ENCODE measurements at regions not wholly inside any gene's neighbourhood (a gene's known extent, or its start where the extent isn't known, plus 50 kb on each side); places are given as distances from the start of the nearest gene placed in this dataset.
"Not testable (repeated sequence)": the region's sequence is repeated elsewhere in the genome, so short reads cannot be mapped to it uniquely, and the experiment has no call there.

DNA sequence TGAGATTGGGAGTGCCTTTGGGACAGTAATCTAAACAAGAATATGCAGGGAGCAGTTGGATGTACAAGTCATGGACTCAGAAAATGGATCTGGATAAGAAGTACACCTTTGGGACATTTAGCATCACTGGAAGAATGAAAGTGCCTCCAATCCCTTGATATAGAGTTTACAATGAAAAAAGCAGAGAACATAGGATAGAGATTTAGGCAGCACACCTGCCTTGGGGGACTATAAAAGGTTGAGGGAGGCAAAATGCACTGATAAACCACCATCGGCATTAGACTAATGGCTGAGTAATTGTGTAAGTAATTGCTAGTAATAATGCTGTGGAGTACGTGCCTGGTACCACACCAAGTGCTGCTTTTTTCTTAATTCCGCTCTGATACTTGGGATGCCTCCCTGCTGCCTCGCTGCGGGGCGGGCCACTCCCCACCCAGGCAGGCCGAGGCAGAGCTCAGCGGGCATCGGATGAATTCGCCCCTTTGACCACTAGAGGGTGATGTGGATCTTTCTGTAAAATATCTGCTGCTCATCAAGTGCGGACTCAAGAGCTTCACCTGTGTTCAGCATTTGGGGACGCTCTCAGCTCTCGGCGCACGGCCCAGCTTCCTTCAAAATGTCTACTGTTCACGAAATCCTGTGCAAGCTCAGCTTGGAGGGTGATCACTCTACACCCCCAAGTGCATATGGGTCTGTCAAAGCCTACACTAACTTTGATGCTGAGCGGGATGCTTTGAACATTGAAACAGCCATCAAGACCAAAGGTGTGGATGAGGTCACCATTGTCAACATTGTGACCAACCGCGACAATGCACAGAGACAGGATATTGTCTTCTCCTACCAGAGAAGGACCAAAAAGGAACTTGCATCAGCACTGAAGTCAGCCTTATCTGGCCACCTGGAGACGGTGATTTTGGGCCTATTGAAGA lies 99.9 kb downstream of the ANKRD18B start:
- DNase-seq (ENCODE audit: low read depth): peak; percentile 62

DNA sequence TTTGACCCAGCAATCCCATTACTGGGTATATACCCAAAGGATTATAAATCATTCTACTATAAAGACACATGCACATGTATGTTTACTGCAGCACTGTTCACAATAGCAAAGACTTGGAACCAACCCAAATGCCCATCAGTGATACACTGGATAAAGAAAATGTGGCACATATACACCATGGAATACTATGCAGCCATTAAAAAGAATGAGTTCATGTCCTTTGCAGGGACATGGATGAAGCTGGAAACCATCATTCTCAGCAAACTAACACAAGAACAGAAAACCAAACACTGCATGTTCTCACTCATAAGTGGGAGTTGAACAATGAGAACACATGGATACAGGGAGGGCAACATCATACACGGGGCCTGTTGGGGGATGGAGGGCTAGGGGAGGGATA lies 104.3 kb downstream of the ANKRD18B start:
- not testable (repeated sequence) for DNase-seq (ENCODE audit: low read depth)

DNA sequence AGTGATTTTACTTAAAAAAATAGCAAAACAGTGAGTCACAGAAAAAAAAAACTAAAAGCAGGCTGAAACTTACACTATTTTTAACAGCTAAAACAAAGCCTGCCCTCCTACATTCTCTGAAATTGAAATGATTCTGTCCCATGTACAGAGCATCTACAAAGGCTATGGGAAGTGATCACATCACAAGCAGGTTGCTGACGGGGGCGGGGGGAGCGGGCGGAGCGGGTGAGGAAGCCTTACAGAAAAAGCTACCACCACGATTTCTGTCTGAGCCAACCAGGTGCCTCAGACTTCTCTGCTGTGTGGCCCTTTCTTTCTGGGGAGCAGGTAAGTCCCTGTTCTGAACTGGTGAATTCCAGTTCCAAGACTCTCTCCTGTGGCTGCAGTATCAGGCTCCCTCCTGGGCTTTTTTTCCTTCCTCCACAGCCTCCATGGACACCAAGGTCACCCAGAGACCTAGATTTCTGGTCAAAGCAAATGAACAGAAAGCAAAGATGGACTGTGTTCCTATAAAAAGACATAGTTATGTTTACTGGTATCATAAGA lies 104.9 kb downstream of the ANKRD18B start:
- DNase-seq (ENCODE audit: low read depth): no peak

DNA sequence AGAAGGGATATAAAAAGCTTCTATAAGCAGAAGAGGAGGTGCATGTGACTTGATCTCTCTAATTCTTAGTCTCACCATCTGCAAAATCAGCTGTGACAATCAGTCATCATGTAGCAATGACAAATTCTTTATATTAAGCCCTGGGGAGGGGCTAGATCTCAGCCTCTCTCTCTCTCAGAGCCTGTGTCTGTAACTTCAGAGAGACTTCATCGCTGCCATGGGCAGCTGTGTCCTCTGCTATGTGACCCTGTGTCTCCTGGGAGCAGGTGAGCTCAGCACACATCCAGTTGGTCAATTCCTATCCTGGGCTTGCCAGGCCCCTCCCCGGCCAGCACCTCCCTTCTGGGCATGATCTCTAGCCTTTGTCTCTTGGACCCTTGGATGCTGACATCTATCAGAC lies 109.6 kb downstream of the ANKRD18B start:
- no peak for DNase-seq (ENCODE audit: low read depth)

DNA sequence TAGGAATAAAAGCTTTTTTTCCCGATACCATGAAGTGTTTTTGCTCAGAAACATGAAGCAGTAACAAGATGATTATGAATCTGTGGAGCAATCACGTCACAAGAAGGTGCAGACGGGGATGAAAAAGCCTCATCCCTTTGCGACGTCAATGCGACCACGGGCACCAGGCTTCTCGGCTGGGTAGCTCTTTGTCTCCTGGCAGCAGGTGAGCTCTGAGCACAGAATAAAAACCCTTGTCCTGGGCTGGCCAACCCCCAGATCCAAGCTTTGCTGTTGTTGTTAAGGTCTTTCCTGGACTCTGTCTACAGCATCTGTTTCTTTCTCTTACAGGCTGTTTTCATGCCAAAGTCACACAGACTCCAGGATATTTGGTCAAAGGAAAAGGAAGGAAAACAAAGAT lies 113.8 kb downstream of the ANKRD18B start:
- DNase-seq (ENCODE audit: low read depth): no peak

DNA sequence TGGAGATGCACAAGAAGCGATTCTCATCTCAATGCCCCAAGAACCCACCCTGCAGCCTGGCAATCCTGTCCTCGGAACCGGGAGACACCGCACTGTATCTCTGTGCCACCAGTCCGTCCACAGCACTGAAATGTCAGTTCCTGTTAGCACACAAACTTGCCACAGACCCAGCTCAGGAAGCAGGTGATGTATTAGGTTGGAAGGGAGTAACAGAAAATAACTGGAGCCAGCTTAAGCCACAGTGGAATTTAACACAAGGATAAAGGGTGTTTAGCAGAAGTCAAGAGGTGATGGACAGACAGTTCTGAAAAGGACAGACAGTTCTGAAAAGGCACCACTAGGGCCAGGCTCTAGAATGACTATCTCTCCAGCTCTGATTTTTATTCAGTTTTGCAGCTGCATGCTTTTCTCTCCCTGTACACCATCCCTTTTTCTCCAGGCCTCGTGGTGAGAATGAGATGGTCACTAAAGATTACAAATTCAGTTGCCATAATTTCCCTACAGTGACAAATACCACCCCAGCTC lies 114.4 kb downstream of the ANKRD18B start:
- no peak for DNase-seq (ENCODE audit: low read depth)

DNA sequence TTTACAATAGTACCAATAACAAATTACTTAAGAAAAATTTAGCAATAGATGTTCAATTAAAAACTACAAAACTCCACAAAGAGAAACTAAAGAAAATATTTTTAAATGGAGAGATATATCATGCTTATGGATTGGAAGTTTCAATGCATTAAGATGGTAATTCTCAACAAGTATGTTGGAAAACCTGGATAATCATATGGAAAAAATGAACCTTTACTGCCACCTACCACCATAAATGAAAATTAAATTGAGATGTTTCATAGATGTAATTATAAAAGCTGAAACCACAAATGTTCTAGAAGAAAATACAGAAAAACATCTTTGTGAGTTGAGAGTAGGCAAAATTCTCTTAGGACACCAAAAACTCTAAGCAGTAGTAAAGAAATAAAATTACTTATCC lies 121.7 kb downstream of the ANKRD18B start:
- DNase-seq (ENCODE audit: low read depth): no peak

DNA sequence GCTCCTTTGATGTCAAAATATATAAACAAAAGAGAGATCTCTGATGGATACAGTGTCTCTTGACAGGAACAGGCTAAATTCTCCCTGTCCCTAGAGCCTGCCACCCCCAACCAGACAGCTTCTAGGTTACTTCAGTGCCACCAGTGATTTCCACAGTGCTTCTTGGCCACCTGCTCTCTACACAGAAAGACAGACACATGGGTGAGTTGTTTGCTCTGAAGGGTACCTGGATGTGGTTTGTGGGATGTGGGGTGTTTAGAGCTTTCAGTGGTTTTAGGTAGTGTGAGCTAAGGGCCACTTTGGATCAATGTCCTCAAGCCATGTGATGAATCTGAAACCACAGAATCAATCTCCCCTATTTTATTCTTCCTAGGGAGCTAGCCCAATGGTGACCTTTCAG lies 125.4 kb downstream of the ANKRD18B start:
- no peak for DNase-seq (ENCODE audit: low read depth)

DNA sequence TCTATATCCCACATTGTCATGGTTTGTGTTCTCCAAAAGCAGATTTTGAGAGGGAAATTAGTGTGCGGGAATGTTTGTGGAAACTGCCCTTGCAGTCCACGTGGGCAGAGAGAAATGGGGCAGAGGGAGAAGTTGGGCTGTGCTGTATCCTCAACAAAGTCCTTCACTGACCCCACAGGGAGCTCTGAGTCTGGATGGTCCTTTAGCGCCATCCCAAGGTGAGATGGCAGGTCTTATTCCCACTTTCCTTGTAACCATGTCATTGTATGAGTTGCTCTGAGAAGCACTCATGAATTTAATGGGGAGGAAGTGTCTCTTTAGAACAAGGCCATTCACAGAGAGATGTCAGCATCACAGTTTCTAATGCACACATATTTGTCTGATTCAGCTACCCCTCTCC lies 127.1 kb downstream of the ANKRD18B start:
- no peak for DNase-seq (ENCODE audit: low read depth)

DNA sequence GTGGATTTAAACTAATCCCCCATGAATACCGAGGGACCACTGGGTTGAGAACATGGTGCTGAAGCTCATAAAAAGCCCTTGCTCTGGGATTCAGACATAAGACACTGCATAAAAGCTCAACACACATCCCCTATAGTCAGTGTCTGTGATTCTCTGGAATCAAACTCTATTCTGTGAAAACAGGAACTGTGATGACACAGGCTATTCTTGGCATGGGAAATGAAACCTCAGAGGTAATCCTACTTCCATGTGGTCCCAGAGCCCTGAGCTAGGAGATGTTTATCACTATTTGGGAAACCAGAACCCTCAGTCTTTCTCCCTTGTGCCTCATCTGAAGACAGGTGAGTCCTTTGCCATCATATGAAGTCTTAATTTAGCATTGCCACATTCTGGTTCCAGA lies 135.4 kb upstream of the PRSS3 start:
- no peak for DNase-seq (ENCODE audit: low read depth)

DNA sequence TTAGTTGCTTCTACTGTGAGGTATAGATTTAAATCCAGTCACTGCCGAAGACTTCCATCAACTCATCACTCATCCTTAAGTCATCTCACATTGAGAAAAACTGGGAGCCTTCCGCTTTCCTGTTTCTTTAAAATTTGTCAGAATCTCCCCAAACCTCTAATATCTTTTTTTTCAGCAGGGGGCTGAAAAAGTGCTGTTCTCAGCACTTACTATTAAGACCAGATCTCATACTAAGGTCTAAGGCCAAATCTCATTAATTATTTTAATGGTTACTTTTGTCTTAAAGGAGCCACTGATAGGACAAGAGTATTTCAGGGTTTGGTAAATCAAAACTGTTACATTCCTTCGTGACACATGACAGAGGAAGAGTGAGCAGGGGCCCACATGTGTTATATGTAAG lies 134.6 kb upstream of the PRSS3 start:
- no peak for DNase-seq (ENCODE audit: low read depth)

DNA sequence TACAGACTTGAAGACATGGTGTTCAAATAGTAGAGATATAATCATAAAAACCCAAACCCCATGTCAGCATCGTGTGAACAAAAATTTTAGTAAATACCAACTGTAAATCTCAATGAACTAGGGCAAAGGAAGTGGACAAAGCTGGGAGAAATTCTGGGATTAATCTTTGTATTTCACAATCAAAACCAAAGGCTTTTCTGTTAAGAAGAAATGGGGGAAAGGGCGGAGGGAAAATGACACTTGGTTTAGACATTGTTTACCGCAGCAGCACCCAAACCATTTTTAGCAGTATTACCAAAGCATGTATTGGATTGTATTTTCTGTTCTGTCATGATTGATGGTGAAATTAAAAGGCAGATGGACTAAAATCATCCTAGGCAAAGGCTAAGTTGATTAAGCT lies 134.2 kb upstream of the PRSS3 start:
- DNase-seq (ENCODE audit: low read depth): no peak

DNA sequence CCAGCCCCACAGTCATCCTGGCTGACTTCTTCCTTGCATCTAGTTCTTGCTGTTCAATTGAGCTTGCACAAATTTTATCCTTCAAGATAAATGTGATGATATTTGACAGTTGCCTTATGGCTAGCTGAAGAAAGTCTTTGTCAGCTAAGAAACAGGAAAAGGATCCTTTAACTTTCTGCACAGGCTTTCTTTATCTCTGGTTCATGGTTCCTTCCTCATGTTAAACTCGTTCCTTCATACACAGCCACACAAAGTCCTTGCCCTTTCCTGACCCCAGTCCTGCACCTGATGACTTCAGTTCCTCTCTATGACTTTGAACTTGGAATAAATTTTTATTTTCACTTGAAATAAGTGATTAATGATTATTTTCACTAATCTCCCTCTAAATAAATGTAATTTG lies 132.5 kb upstream of the PRSS3 start:
- DNase-seq (ENCODE audit: low read depth): no peak

DNA sequence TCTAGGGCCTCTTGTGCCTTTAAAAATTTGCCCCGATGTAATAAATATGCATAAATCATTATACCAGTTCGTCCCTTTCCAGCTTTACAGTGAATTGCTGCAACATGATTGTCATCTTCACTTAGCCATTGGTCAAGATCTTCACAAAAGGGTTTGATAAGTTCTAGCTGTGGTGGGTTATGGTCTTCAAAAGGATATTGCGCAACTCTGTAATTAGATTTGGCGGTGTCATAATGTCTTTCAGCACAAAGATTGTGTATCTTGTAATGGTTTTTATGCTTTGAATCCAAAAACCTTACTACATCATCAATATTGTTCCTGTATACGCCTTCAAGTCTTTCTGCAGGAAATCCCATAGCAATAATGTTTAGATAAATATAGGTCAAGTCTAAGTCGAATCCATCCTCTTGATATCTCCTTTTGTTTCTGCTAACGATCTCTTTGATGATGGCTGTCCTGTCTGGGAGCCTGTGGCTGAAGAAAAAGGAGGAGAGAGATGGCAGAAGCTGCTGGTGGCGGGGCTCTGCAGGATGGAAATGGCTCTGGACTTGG lies 119.1 kb upstream of the PRSS3 start:
- not testable (repeated sequence) for DNase-seq (ENCODE audit: low read depth)

DNA sequence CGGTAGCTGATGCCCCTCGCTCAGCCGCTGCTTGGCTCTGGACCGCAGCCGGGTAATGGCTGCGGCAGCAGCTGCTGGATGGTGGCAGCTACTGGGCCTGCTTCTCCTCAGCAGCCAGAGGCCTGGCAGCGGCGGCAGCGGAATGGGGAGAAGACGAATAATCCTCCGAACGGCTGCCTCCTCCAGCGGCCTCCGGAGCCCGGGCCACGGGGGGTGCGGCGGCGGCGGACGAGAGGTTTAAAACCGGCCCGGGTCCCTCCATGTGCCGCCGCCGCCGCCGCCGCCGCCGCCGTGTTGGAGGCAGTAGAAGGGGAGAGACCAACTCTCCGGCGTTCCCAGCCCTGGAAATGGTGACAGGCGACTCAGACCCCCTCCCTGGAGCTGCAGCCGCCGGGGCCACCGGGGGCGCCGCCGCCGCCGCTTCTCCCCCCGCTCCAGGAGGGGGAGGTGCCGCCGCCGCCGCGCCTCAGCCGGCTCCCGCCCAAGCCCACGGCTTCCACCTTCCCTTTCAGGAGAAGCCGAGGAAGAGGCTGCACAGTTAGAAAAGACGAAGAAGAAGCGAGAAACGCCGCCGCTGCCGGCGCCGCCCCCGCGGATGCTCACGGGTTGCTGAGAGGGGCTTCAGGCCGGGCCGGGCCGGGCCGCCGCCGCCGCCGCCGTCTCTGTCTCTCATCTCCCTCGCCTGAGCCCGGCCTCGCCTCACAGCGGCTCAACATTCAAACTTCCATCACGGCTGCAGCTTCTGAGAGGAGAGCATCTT lies 118.4 kb upstream of the PRSS3 start:
- no peak for DNase-seq (ENCODE audit: low read depth)

DNA sequence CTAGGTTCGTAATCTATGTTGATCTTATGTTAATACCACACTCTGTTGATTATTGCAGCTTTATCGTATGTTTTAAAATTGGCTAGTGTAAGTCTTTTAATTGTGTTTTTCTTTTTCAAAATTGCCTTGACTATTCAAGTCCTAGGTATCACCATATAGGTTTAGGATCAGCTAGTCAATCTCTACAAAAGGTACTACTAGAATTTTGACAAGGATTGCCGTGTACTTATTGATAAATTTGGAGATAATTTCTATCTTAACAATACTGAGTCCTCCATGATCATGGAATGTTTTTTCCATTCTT lies 117.9 kb upstream of the PRSS3 start:
- DNase-seq (ENCODE audit: low read depth): no peak

DNA sequence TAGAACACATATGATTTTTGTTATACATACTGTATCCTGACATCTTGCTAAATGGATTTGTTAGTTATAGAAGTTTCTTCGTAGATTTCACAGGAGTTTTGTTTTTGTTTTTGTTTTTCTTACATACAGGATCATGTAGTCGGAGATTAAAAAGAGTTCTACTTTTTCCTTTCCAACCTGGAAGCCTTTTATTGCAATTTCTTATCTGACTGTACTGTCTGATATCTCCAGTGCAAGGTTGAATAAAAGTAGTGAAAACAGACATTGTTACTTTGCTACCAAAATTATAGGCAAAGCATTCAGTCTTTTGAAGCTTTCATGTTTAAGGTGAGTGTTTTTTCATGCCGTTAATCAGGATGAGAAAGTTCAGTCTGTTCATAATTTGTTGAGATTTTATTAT lies 117.4 kb upstream of the PRSS3 start:
- DNase-seq (ENCODE audit: low read depth): no peak

DNA sequence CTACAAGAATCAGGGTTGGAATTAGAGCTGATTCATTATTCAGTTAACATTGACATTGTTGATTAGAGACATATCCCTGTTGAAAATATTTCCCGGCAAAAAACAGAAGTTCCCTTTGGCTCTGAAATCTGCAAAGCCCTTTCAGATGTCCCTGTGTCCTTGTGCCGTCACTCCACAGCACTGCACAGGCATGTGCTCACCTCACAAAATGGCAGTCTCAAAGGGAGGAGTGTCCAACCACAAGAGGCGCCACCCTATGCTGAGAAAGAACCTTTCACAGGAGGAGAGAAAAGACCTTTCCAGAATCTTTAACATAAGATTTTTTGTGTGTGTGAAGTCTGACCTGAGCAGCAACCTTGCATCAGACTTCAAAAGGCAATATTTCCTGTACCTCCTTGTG lies 112.8 kb upstream of the PRSS3 start:
- DNase-seq (ENCODE audit: low read depth): no peak

DNA sequence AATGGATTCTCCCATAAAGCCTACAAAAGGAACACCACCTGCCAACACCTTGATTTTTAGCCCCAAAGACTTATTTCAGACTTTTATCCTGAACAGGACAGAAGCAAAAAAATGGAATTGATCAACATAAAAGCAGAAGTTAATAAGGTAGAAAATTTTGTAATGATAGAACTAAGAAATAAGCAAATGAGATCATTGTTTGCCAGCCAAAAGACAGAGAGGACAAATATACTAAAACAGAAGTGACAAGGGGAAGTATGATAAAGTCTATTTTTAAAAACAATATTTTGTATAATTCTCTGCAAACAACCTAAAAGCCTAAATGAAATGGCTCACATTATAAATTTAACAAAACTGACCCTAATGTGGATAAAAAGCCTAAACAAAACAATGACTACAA lies 110.5 kb upstream of the PRSS3 start:
- no peak for DNase-seq (ENCODE audit: low read depth)

DNA sequence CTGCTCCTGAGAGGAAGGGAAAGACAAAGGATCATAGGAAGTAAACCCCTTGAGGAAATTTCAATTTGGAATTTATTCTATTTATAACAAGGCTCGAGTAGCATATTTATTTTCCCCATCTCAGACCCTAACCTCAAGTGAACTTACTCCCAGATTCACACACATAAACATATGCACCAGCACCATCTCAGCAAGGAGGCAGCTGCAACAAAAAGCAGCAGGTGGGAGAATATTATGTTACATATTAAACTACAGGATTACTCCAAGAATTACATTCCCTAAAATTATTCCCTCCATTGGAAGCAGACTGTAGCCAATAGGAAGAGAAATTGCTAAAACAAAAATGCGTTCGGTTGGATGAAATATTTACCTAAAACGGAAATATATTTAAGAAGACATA lies 108.4 kb upstream of the PRSS3 start:
- no peak for DNase-seq (ENCODE audit: low read depth)

DNA sequence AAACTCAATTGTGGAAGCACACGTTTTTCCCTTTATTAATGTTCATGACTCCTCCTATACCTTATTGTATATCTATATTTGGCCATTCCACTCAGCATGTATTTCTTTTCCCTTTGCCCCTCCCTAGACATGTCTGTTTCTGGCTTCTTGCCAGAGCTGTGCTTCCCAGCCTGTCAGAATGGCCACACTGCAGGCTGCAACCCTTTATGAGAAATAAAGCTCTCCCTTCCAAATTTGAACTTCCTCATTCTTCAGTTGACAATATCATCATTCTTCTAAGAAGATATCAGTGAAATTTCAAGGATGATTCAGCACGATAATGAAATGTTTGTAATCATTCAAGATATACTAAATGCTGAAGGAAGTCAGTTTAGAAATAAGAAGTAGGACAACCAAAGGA lies 107.6 kb upstream of the PRSS3 start:
- no peak for DNase-seq (ENCODE audit: low read depth)

DNA sequence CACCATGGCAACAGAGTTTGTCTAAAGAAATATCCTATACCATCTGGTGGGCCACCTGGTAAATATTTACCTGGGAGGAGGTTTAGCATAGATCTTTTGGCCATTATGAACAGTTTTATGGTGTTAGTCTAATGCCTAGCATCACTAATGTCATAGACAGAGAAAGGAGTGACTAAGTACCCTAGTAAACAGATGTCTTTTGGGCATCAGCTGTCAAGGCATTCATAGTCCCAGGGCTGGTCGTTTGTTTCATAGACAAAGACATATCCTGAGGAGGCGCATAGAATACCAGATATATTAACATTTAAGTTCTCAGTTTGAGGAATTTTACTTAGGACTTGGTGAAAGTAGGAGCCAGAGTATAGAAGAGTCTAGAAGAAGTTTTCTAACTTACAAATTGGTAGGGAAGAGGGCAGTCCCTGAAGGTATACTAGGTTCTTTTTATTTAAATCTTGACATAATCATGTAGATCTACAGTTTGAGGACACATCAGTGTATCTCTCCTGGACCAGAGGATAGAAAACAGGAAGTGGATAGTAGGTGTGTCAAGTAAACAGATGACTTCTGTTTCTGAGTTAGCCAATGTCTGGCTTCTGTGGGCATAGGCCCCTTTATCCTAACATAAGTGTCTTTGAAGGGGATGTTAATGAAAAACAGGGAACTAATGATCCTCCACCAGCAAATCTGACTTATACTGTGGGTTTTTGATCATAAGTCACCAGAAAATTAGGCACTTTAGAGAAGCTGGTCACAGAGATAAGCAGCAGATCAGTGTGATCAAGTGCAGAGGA lies 105.0 kb upstream of the PRSS3 start:
- no peak for DNase-seq (ENCODE audit: low read depth)

Measured in renal cortical epithelial cell (primary cell).